Adrenal gland (tissue), 5 donors: ENCODE measurements at regions not wholly inside any gene's neighbourhood (a gene's known extent, or its start where the extent isn't known, plus 50 kb on each side); places are given as distances from the start of the nearest gene placed in this dataset.

Source experiments
- CTCF ChIP-seq, 6 experiments: fragments of 450-650 bp in 4 of 6; fragments of 200-600 bp in 2 of 6; sonication (generic) in 1 of 6; IDR thresholded peaks; 1 replicate in 5 of 6; 2 replicates in 1 of 6; pipeline versions ENCODE4 v1.5.1 to v1.8.0; 2016 to 2021; ENCODE audit warnings: antibody characterized with exemption in 6 of 6, mild to moderate bottlenecking in 2 of 6, moderate library complexity in 1 of 6
- POLR2A ChIP-seq, 2 donors: fragments of 450-650 bp; IDR thresholded peaks; one replicate each; pipeline ENCODE4 v1.6.1; 2017; ENCODE audit warnings: antibody characterized with exemption in 2 of 2, mild to moderate bottlenecking in 2 of 2, moderate library complexity in 1 of 2
- donor health status: DM: no; HTN: no; CAD: no.

- TF ChIP-seq POLR2A (IDR thresholded peaks at IDR 0.05) (no peak), CTCF (IDR thresholded peaks at IDR 0.05) (no peak)
Observed at GRCh38 chr2:84234103-84234502, 225.0 kb downstream of the SUCLG1 start.
